ENCODE measurements at regions not wholly inside any gene's neighbourhood (a gene's known extent, or its start where the extent isn't known, plus 50 kb on each side); places are given as distances from the start of the nearest gene placed in this dataset.

DNA sequence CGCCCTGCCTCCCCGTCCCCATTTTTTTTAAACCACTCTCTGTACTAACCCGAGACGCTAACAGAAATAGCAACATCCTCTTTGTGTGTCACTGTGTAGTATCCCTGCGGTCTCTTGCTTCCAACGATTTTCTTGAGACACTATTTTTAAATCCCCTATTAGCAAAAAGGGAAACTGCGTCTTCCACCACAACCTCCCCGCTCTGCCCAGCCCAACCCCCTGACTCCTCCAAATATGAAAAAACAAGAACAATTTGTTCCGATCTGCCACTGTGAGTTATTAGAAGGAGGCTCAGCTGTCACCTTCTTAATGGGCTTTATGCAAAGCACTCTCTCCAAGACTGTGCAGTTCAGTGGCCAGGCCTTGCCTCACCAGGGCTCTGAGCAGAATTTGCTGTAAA is 76.3 kb downstream of the MAP1LC3B2 start (continued):
- TF ChIP-seq CHD2 (IDR thresholded peaks at IDR 0.05; ENCODE audit: low read length, partially characterized antibody) (no peak), TEAD4 (IDR thresholded peaks at IDR 0.05; ENCODE audit: borderline replicate concordance, insufficient read depth) (no peak)

DNA sequence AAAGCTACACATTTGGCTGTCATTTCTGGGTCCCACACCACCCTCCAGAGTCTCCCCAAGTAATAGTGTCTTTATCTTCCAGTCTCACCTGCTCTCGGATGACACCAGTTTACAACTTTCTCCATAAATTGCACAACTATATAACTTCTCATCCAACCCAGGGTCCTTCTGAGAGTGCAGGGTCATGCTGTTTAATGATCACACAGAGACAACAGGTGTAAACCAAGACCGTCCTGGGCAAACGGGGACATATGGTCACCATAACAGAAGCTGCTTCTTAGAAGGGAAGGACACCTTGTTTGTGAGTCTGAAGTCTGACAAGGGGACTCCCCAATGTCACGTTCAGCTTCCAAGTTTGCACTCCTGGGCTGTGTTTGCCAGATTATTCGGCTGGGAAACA is 74.3 kb downstream of the MAP1LC3B2 start:
- Histone ChIP-seq H3K4me2 (no peak overlapping the region), H2AFZ (ENCODE audit: low read depth) (no peak overlapping the region), H4K20me1 (ENCODE audit: insufficient read depth) (no peaks in the 10 kb centered on the region), H3K79me2 (ENCODE audit: insufficient read depth) (no peaks in the 10 kb centered on the region), H3K27ac (ENCODE audit: low read depth in 2 of 2, low read length in 1 of 2) (no peak overlapping the region), H3K9me3 (no peaks in the 10 kb centered on the region), H3K36me3 (replicated peaks in 1 of 2; ENCODE audit: control insufficient read depth in 1 of 2, insufficient read depth in 2 of 2, low read length in 1 of 2) (no peaks in the 10 kb centered on the region), H3K4me3 (ENCODE audit: low read depth in 2 of 2, low read length in 1 of 2) (no peak overlapping the region), H3K4me1 (ENCODE audit: control insufficient read depth in 1 of 2, insufficient read depth in 2 of 2, low read depth in 1 of 2, low read length in 1 of 2) (no peaks in the 10 kb centered on the region), H3K9ac (no peak overlapping the region), H3K9me2 (no peaks in the 10 kb centered on the region), H3K27me3 (ENCODE audit: insufficient read depth) (no peaks in the 10 kb centered on the region), H3F3A (replicated peaks; ENCODE audit: insufficient read depth) (no peaks in the 10 kb centered on the region)
- TF ChIP-seq, protein P1, sequence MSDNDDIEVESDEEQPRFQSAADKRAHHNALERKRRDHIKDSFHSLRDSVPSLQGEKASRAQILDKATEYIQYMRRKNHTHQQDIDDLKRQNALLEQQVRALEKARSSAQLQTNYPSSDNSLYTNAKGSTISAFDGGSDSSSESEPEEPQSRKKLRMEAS (IDR thresholded peaks at IDR 0.05; ENCODE audit: low read depth): no peak
- TF ChIP-seq TEAD4 (IDR thresholded peaks at IDR 0.05; ENCODE audit: borderline replicate concordance, insufficient read depth): no peak
- no peak for TF ChIP-seq MEF2A (IDR thresholded peaks at IDR 0.05; ENCODE audit: borderline replicate concordance, low read depth)
- TF ChIP-seq, protein P2, sequence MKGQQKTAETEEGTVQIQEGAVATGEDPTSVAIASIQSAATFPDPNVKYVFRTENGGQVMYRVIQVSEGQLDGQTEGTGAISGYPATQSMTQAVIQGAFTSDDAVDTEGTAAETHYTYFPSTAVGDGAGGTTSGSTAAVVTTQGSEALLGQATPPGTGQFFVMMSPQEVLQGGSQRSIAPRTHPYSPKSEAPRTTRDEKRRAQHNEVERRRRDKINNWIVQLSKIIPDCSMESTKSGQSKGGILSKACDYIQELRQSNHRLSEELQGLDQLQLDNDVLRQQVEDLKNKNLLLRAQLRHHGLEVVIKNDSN (IDR thresholded peaks at IDR 0.05; ENCODE audit: borderline replicate concordance, low read depth): no peak
- TF ChIP-seq SMC3 (IDR thresholded peaks at IDR 0.05; ENCODE audit: low read depth, low read length): no peak
- no peak for TF ChIP-seq CHD2 (IDR thresholded peaks at IDR 0.05; ENCODE audit: low read length, partially characterized antibody)
- TF ChIP-seq FOXM1 (IDR thresholded peaks at IDR 0.05; ENCODE audit: low read depth): no peak
- no peak for TF ChIP-seq RFX5 (IDR thresholded peaks at IDR 0.05; ENCODE audit: low read length)
- TF ChIP-seq NRF1 (IDR thresholded peaks at IDR 0.05; ENCODE audit: low read depth, low read length): no peak
- TF ChIP-seq ELF1 (IDR thresholded peaks at IDR 0.05): no peak
- no peak for TF ChIP-seq TAF1 (IDR thresholded peaks at IDR 0.05; ENCODE audit: borderline replicate concordance, low read depth, low read length)
- TF ChIP-seq, protein P3, sequence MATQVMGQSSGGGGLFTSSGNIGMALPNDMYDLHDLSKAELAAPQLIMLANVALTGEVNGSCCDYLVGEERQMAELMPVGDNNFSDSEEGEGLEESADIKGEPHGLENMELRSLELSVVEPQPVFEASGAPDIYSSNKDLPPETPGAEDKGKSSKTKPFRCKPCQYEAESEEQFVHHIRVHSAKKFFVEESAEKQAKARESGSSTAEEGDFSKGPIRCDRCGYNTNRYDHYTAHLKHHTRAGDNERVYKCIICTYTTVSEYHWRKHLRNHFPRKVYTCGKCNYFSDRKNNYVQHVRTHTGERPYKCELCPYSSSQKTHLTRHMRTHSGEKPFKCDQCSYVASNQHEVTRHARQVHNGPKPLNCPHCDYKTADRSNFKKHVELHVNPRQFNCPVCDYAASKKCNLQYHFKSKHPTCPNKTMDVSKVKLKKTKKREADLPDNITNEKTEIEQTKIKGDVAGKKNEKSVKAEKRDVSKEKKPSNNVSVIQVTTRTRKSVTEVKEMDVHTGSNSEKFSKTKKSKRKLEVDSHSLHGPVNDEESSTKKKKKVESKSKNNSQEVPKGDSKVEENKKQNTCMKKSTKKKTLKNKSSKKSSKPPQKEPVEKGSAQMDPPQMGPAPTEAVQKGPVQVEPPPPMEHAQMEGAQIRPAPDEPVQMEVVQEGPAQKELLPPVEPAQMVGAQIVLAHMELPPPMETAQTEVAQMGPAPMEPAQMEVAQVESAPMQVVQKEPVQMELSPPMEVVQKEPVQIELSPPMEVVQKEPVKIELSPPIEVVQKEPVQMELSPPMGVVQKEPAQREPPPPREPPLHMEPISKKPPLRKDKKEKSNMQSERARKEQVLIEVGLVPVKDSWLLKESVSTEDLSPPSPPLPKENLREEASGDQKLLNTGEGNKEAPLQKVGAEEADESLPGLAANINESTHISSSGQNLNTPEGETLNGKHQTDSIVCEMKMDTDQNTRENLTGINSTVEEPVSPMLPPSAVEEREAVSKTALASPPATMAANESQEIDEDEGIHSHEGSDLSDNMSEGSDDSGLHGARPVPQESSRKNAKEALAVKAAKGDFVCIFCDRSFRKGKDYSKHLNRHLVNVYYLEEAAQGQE (IDR thresholded peaks at IDR 0.05; ENCODE audit: low read depth, low read length): no peak
- TF ChIP-seq NFIC (IDR thresholded peaks at IDR 0.05; ENCODE audit: borderline replicate concordance): no peak
- TF ChIP-seq JUND (IDR thresholded peaks at IDR 0.05): no peak
- TF ChIP-seq EP300 (IDR thresholded peaks at IDR 0.05; ENCODE audit: borderline replicate concordance in 1 of 2, low read depth in 1 of 2, low read length in 1 of 2): no peak
- TF ChIP-seq RAD21 (IDR thresholded peaks at IDR 0.05; ENCODE audit: low read length): no peak
- TF ChIP-seq RCOR1 (IDR thresholded peaks at IDR 0.05; ENCODE audit: low read length): no peak
- no peak for TF ChIP-seq TCF12 (IDR thresholded peaks at IDR 0.05)
- TF ChIP-seq, protein P4, sequence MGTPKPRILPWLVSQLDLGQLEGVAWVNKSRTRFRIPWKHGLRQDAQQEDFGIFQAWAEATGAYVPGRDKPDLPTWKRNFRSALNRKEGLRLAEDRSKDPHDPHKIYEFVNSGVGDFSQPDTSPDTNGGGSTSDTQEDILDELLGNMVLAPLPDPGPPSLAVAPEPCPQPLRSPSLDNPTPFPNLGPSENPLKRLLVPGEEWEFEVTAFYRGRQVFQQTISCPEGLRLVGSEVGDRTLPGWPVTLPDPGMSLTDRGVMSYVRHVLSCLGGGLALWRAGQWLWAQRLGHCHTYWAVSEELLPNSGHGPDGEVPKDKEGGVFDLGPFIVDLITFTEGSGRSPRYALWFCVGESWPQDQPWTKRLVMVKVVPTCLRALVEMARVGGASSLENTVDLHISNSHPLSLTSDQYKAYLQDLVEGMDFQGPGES (IDR thresholded peaks at IDR 0.05; ENCODE audit: low read depth, low read length): no peak
- POLR2A ChIA-PET: no interaction called here
- CTCF ChIA-PET: interaction anchor here (0.6 kb wide), 1 partner anchor 27 kb away, joined by 3 read pairs; no protein-coding TSS in a partner anchor
- WGBS (ENCODE audit: low lambda C conversion rate): 73% methylated on average over 5 of the region's 5 CpGs
- DNase-seq: no peak
